ENCODE measurements at regions not wholly inside any gene's neighbourhood (a gene's known extent, or its start where the extent isn't known, plus 50 kb on each side); places are given as distances from the start of the nearest gene placed in this dataset.

DNA sequence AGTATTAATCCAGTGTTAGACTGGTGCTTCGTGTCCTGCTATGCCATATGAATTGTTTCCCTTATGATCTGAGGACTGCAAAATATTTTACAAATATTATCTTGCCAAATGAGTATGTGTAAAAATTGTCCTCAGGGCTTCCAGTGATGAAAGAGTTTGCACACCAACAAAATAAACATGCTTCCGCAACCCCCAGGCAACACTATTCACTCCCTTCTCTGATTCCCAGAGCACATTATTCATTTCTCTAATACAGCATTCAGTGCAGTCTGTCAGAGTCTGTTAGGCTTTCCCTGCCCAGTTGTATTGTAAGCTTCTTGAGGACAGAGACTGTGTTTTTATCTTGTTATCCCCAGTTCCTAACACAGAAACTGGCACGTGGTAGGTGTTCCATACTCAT, 409.9 kb upstream of the C1orf87 start:
- TF ChIP-seq, protein P1, sequence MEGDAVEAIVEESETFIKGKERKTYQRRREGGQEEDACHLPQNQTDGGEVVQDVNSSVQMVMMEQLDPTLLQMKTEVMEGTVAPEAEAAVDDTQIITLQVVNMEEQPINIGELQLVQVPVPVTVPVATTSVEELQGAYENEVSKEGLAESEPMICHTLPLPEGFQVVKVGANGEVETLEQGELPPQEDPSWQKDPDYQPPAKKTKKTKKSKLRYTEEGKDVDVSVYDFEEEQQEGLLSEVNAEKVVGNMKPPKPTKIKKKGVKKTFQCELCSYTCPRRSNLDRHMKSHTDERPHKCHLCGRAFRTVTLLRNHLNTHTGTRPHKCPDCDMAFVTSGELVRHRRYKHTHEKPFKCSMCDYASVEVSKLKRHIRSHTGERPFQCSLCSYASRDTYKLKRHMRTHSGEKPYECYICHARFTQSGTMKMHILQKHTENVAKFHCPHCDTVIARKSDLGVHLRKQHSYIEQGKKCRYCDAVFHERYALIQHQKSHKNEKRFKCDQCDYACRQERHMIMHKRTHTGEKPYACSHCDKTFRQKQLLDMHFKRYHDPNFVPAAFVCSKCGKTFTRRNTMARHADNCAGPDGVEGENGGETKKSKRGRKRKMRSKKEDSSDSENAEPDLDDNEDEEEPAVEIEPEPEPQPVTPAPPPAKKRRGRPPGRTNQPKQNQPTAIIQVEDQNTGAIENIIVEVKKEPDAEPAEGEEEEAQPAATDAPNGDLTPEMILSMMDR (conservative IDR thresholded peaks at IDR 0.05 in 1 of 2, IDR thresholded peaks at IDR 0.05 in 1 of 2; ENCODE audit: low read depth in 1 of 2, low read length in 2 of 2), result no peak
- TF ChIP-seq EZH2 (IDR thresholded peaks at IDR 0.05; ENCODE audit: low read length, missing control alignments), result no peak

Measured in fibroblast of lung (primary cell).